ENCODE measurements at regions not wholly inside any gene's neighbourhood (a gene's known extent, or its start where the extent isn't known, plus 50 kb on each side); places are given as distances from the start of the nearest gene placed in this dataset.
"Not testable (repeated sequence)": the region's sequence is repeated elsewhere in the genome, so short reads cannot be mapped to it uniquely, and the experiment has no call there.

GRCh38 chr13:22937241-22937640, 243.5 kb upstream of the SGCG start:
- DNase-seq (ENCODE audit: low spot score): no peak
- TF ChIP-seq CTCF (IDR thresholded peaks at IDR 0.05; ENCODE audit: extremely low read depth, insufficient read depth, missing control alignments): no peak
- in situ Hi-C loops (cut with MboI; ENCODE audit: low pct_unique_long_range_greater_than_20kb, low sequenced_read_pairs, unreplicated experiment): no loop called here

- in situ Hi-C loops (cut with MboI; ENCODE audit: low pct_unique_long_range_greater_than_20kb, low sequenced_read_pairs, unreplicated experiment): no loop called here
- TF ChIP-seq CTCF (IDR thresholded peaks at IDR 0.05; ENCODE audit: extremely low read depth, insufficient read depth, missing control alignments): no peak
- no peak for DNase-seq (ENCODE audit: low spot score)
These were observed 242.8 kb upstream of the SGCG start for GRCh38 chr13:22937953-22938352.

GRCh38 chr13:22938576-22938975, 242.2 kb upstream of the SGCG start:
- in situ Hi-C loops (cut with MboI; ENCODE audit: low pct_unique_long_range_greater_than_20kb, low sequenced_read_pairs, unreplicated experiment): no loop called here
- no peak for DNase-seq (ENCODE audit: low spot score)
- TF ChIP-seq CTCF (IDR thresholded peaks at IDR 0.05; ENCODE audit: extremely low read depth, insufficient read depth, missing control alignments): no peak

GRCh38 chr13:22939157-22939556, 241.6 kb upstream of the SGCG start:
- TF ChIP-seq CTCF (IDR thresholded peaks at IDR 0.05; ENCODE audit: extremely low read depth, insufficient read depth, missing control alignments): no peak
- no peak for DNase-seq (ENCODE audit: low spot score)
- in situ Hi-C loops (cut with MboI; ENCODE audit: low pct_unique_long_range_greater_than_20kb, low sequenced_read_pairs, unreplicated experiment): no loop called here

- no peak for TF ChIP-seq CTCF (IDR thresholded peaks at IDR 0.05; ENCODE audit: extremely low read depth, insufficient read depth, missing control alignments)
- in situ Hi-C loops (cut with MboI; ENCODE audit: low pct_unique_long_range_greater_than_20kb, low sequenced_read_pairs, unreplicated experiment): no loop called here
- DNase-seq (ENCODE audit: low spot score): no peak
These were observed 240.6 kb upstream of the SGCG start for GRCh38 chr13:22940090-22940710.

- in situ Hi-C loops (cut with MboI; ENCODE audit: low pct_unique_long_range_greater_than_20kb, low sequenced_read_pairs, unreplicated experiment): no loop called here
- DNase-seq (ENCODE audit: low spot score): no peak
- TF ChIP-seq CTCF (IDR thresholded peaks at IDR 0.05; ENCODE audit: extremely low read depth, insufficient read depth, missing control alignments): no peak
These were observed 240.0 kb upstream of the SGCG start for GRCh38 chr13:22940736-22941135.

- in situ Hi-C loops (cut with MboI; ENCODE audit: low pct_unique_long_range_greater_than_20kb, low sequenced_read_pairs, unreplicated experiment); DNase-seq (ENCODE audit: low spot score): not testable (repeated sequence)
These were observed 239.3 kb upstream of the SGCG start for GRCh38 chr13:22941495-22941894.

- in situ Hi-C loops (cut with MboI; ENCODE audit: low pct_unique_long_range_greater_than_20kb, low sequenced_read_pairs, unreplicated experiment); DNase-seq (ENCODE audit: low spot score): not testable (repeated sequence)
These were observed 237.9 kb upstream of the SGCG start for GRCh38 chr13:22942831-22943230.

Measured in GM13977 (cell line).